Ishikawa (cell line): ENCODE measurements at regions not wholly inside any gene's neighbourhood (a gene's known extent, or its start where the extent isn't known, plus 50 kb on each side); places are given as distances from the start of the nearest gene placed in this dataset.

Experiments used
- CEBPB ChIP-seq: IDR thresholded peaks from 2 replicates; pipeline ENCODE4 v1.6.1; 2012
- CREB1 ChIP-seq: IDR thresholded peaks from 2 replicates; pipeline ENCODE4 v1.6.1; 2012; ENCODE audit warnings: low read depth
- EGR1 ChIP-seq: IDR thresholded peaks from 2 replicates; pipeline ENCODE4 v1.6.1; 2012
- EP300 ChIP-seq: IDR thresholded peaks from 2 replicates; pipeline ENCODE4 v1.6.1; 2012; ENCODE audit warnings: borderline replicate concordance
- FOXM1 ChIP-seq: IDR thresholded peaks from 2 replicates; pipeline ENCODE4 v1.6.1; 2012; ENCODE audit warnings: low read depth, borderline replicate concordance
- NFIC ChIP-seq: IDR thresholded peaks from 2 replicates; pipeline ENCODE4 v1.6.1; 2012
- RAD21 ChIP-seq: IDR thresholded peaks from 2 replicates; pipeline ENCODE4 v1.6.1; 2012; ENCODE audit warnings: low read depth
- REST ChIP-seq: IDR thresholded peaks from 2 replicates; pipeline ENCODE4 v1.6.1; 2012; ENCODE audit warnings: low read depth, mild to moderate bottlenecking
- TAF1 ChIP-seq: IDR thresholded peaks from 2 replicates; pipeline ENCODE4 v1.6.1; 2012; ENCODE audit warnings: low read depth, mild to moderate bottlenecking
- TCF12 ChIP-seq: IDR thresholded peaks from 2 replicates; pipeline ENCODE4 v1.6.1; 2012; ENCODE audit warnings: low read depth
- TEAD4 ChIP-seq: IDR thresholded peaks from 2 replicates; pipeline ENCODE4 v1.6.1; 2012
- USF1 ChIP-seq: IDR thresholded peaks from 2 replicates; pipeline ENCODE4 v1.6.1; 2012
- YY1 ChIP-seq: IDR thresholded peaks from 2 replicates; pipeline ENCODE4 v1.6.1; 2012; ENCODE audit warnings: low read depth
- ZBTB7A ChIP-seq: IDR thresholded peaks from 2 replicates; pipeline ENCODE4 v1.6.1; 2012; ENCODE audit warnings: low read depth

DNA sequence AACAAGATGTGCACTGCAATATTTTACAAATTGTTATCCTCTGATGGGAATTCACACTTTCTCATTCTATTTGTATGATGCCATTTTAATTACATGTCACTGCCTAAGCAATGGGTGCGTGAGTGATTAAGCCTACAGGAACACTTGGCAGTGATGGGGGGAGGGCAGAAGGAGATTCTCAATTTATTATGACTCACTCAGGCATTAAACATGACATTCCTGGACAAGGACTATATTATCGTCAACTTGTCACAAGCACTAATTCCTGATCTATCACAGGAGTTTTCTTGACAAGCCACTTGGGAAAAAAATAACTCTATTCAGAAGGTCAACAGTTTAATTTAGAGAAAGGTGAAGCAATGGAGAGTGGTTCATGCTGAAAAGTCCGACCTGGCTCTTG lies 556.8 kb downstream of the NSUN3 start:
- no peak for TF ChIP-seq EP300
- TF ChIP-seq NFIC: no peak
- no peak for TF ChIP-seq FOXM1
- TF ChIP-seq RAD21: no peak
- no peak for TF ChIP-seq TCF12
- TF ChIP-seq YY1: no peak
- no peak for TF ChIP-seq TAF1
- TF ChIP-seq EGR1: no peak
- TF ChIP-seq CREB1: no peak
- TF ChIP-seq REST: no peak
- no peak for TF ChIP-seq TEAD4
- TF ChIP-seq CEBPB: no peak
- TF ChIP-seq USF1: no peak
- no peak for TF ChIP-seq ZBTB7A
